Hepatocyte (in vitro differentiated cells): ENCODE measurements at regions not wholly inside any gene's neighbourhood (a gene's known extent, or its start where the extent isn't known, plus 50 kb on each side); places are given as distances from the start of the nearest gene placed in this dataset.

Experiments
- DNase-seq: peaks from one replicate; pipeline ENCODE4 v3.0.0-alpha.2; 2016; ENCODE audit warnings: low spot score
- H2AFZ ChIP-seq: fragments of 200-600 bp; sonication (generic); 2 replicates; pipeline ENCODE4 v1.6.0; 2016; ENCODE audit warnings: antibody characterized with exemption, mild to moderate bottlenecking
- H3K27ac ChIP-seq: fragments of 200-600 bp; sonication (generic); 2 replicates; pipeline ENCODE4 v1.5.1; 2016; ENCODE audit warnings: mild to moderate bottlenecking
- H3K27me3 ChIP-seq: fragments of 200-600 bp; sonication (generic); 2 replicates; pipeline ENCODE4 v1.6.1; 2016
- H3K36me3 ChIP-seq: fragments of 200-600 bp; sonication (generic); replicated peaks from 2 replicates; pipeline ENCODE4 v1.5.1; 2016; ENCODE audit warnings: low read depth; ENCODE audit not compliant: insufficient read depth
- H3K4me1 ChIP-seq: fragments of 200-600 bp; sonication (generic); 2 replicates; pipeline ENCODE4 v1.5.1; 2016; ENCODE audit warnings: mild to moderate bottlenecking, moderate library complexity; ENCODE audit not compliant: insufficient read depth
- H3K4me2 ChIP-seq: fragments of 200-600 bp; sonication (generic); 2 replicates; pipeline ENCODE4 v1.6.0; 2016
- H3K4me3 ChIP-seq: fragments of 200-600 bp; sonication (generic); 2 replicates; pipeline ENCODE4 v1.5.1; 2016; ENCODE audit warnings: mild to moderate bottlenecking
- H3K79me2 ChIP-seq: fragments of 200-600 bp; sonication (generic); 2 replicates; pipeline ENCODE4 v1.6.0; 2017; ENCODE audit warnings: mild to moderate bottlenecking
- H3K9me2 ChIP-seq: fragments of 200-600 bp; sonication (generic); replicated peaks from 2 replicates; pipeline ENCODE4 v1.6.0; 2017; ENCODE audit warnings: mild to moderate bottlenecking; ENCODE audit not compliant: insufficient read depth
- H3K9me3 ChIP-seq: fragments of 200-600 bp; sonication (generic); 2 replicates; pipeline ENCODE4 v1.5.1; 2016; ENCODE audit warnings: low read depth, mild to moderate bottlenecking
- H4K20me1 ChIP-seq: fragments of 200-600 bp; sonication (generic); 2 replicates; pipeline ENCODE4 v1.6.0; 2016; ENCODE audit warnings: mild to moderate bottlenecking; ENCODE audit not compliant: insufficient read depth, poor library complexity, severe bottlenecking
- CTCF ChIP-seq: fragments of 200-600 bp; sonication (generic); IDR thresholded peaks from 2 replicates; pipeline ENCODE4 v1.5.1; 2016; ENCODE audit warnings: antibody characterized with exemption, mild to moderate bottlenecking; ENCODE audit not compliant: poor library complexity
- EZH2 ChIP-seq: fragments of 200-600 bp; sonication (generic); IDR thresholded peaks from 2 replicates; pipeline ENCODE4 v1.6.1; 2016; ENCODE audit warnings: antibody characterized with exemption, mild to moderate bottlenecking, borderline replicate concordance
- EZH2phosphoT487 ChIP-seq: fragments of 200-600 bp; sonication (generic); IDR thresholded peaks from one replicate; pipeline ENCODE4 v1.6.1; 2018; ENCODE audit warnings: antibody characterized with exemption, mild to moderate bottlenecking, low read depth, moderate library complexity; ENCODE audit not compliant: unreplicated experiment, severe bottlenecking
- WGBS: methylation state at CpG from one replicate; pipeline ENCODE4 v1.1.6; 2016; ENCODE audit warnings: low lambda C conversion rate; ENCODE audit errors: missing lambda C conversion rate; 5-methylcytosine and 5-hydroxymethylcytosine counted together

GRCh38 chr1:60950224-60951063 is 131.9 kb upstream of the NFIA start:
- WGBS = 86% methylated on average over 9 of the region's 9 CpGs
- no peaks in the 10 kb centered on the region for H4K20me1 ChIP-seq
- TF ChIP-seq EZH2 (no peak), EZH2phosphoT487 (no peak), CTCF (no peak)
- H3K4me3 ChIP-seq = no peak overlapping the region
- no peaks in the 10 kb centered on the region for H3K27me3 ChIP-seq
- no peak for DNase-seq
- H2AFZ ChIP-seq = no peak overlapping the region
- no peak overlapping the region for H3K4me2 ChIP-seq
- no peak overlapping the region for H3K27ac ChIP-seq
- no peaks in the 10 kb centered on the region for H3K79me2 ChIP-seq
- H3K9me3 ChIP-seq = no peaks in the 10 kb centered on the region
- no peaks in the 10 kb centered on the region for H3K36me3 ChIP-seq
- H3K9me2 ChIP-seq = no peaks in the 10 kb centered on the region
- no peaks in the 10 kb centered on the region for H3K4me1 ChIP-seq

GRCh38 chr1:60949826-60950197 is 132.5 kb upstream of the NFIA start:
- Histone ChIP-seq H3K4me3 (no peak overlapping the region), H3K4me1 (no peaks in the 10 kb centered on the region), H3K9me2 (no peaks in the 10 kb centered on the region), H3K27ac (no peak overlapping the region), H3K4me2 (no peak overlapping the region), H2AFZ (no peak overlapping the region), H3K9me3 (no peaks in the 10 kb centered on the region), H3K36me3 (no peaks in the 10 kb centered on the region), H4K20me1 (no peaks in the 10 kb centered on the region), H3K79me2 (no peaks in the 10 kb centered on the region), H3K27me3 (no peaks in the 10 kb centered on the region)
- 98% methylated on average over 3 of the region's 3 CpGs for WGBS
- no peak for TF ChIP-seq CTCF
- TF ChIP-seq EZH2 = no peak
- no peak for TF ChIP-seq EZH2phosphoT487
- no peak for DNase-seq

- Histone ChIP-seq H4K20me1 (no peaks in the 10 kb centered on the region), H3K27me3 (no peaks in the 10 kb centered on the region), H3K4me3 (no peak overlapping the region), H3K79me2 (no peaks in the 10 kb centered on the region), H3K27ac (no peak overlapping the region), H3K4me2 (no peak overlapping the region), H3K9me3 (no peaks in the 10 kb centered on the region), H3K36me3 (no peaks in the 10 kb centered on the region), H3K9me2 (no peaks in the 10 kb centered on the region), H2AFZ (no peak overlapping the region), H3K4me1 (no peaks in the 10 kb centered on the region)
- 74% methylated on average over 5 of the region's 5 CpGs for WGBS
- no peak for DNase-seq
- no peak for TF ChIP-seq EZH2phosphoT487
- TF ChIP-seq CTCF = no peak
- no peak for TF ChIP-seq EZH2
Measured at GRCh38 chr1:60949154-60949825, 133.1 kb upstream of the NFIA start.
